ENCODE measurements at regions not wholly inside any gene's neighbourhood (a gene's known extent, or its start where the extent isn't known, plus 50 kb on each side); places are given as distances from the start of the nearest gene placed in this dataset.

DNA sequence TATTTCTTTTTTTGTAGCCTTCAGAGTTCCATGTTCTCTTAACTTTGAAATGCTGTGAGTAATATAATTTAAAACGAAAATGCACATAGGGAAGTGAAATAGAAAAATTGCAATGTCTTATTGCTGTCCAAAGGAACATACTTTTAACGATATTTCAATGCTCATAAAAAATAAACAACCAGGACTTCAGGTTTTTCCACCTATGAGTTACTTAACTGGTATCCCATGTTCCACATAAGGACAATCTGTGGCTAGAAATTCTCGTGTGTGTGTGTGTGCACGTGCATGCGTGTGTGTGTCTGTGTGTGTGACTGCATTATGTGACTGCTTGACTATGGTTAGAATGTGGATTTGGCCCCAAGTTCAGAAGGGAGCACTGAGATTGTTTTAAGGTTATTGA lies 200.8 kb upstream of the ADGRL4 start:
- Histone ChIP-seq H3K4me1 (ENCODE audit: low read length) (peaks cover 9% of the 10 kb centered on the region), H3K9ac (ENCODE audit: low read length) (no peak overlapping the region), H3K9me3 (replicated peaks; ENCODE audit: insufficient read depth, low read length) (no peaks in the 10 kb centered on the region), H3K36me3 (replicated peaks; ENCODE audit: insufficient read depth, low read length) (no peaks in the 10 kb centered on the region), H3F3A (ENCODE audit: insufficient read depth, low read length) (no peaks in the 10 kb centered on the region), H4K20me1 (ENCODE audit: insufficient read depth, low read length) (no peaks in the 10 kb centered on the region), H3K79me2 (ENCODE audit: low read length) (no peaks in the 10 kb centered on the region), H3K4me3 (ENCODE audit: low read length) (no peak overlapping the region), H3K4me2 (ENCODE audit: low read depth, low read length) (no peak overlapping the region), H3K9me2 (replicated peaks; ENCODE audit: insufficient read depth, low read length) (no peaks in the 10 kb centered on the region), H2AFZ (ENCODE audit: low read length) (no peak overlapping the region), H3K27ac (ENCODE audit: low read length) (no peak overlapping the region), H3K27me3 (replicated peaks; ENCODE audit: insufficient read depth, low read length) (no peaks in the 10 kb centered on the region)
- TF ChIP-seq EZH2 (optimal IDR thresholded peaks at IDR 0.05; ENCODE audit: low read depth, low read length), result no peak
- no peak for TF ChIP-seq EZH2phosphoT487 (IDR thresholded peaks at IDR 0.05; ENCODE audit: low read length)
- TF ChIP-seq, protein P1, sequence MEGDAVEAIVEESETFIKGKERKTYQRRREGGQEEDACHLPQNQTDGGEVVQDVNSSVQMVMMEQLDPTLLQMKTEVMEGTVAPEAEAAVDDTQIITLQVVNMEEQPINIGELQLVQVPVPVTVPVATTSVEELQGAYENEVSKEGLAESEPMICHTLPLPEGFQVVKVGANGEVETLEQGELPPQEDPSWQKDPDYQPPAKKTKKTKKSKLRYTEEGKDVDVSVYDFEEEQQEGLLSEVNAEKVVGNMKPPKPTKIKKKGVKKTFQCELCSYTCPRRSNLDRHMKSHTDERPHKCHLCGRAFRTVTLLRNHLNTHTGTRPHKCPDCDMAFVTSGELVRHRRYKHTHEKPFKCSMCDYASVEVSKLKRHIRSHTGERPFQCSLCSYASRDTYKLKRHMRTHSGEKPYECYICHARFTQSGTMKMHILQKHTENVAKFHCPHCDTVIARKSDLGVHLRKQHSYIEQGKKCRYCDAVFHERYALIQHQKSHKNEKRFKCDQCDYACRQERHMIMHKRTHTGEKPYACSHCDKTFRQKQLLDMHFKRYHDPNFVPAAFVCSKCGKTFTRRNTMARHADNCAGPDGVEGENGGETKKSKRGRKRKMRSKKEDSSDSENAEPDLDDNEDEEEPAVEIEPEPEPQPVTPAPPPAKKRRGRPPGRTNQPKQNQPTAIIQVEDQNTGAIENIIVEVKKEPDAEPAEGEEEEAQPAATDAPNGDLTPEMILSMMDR (IDR thresholded peaks at IDR 0.05; ENCODE audit: low read length), result no peak
- DNase-seq, result no peak

DNA sequence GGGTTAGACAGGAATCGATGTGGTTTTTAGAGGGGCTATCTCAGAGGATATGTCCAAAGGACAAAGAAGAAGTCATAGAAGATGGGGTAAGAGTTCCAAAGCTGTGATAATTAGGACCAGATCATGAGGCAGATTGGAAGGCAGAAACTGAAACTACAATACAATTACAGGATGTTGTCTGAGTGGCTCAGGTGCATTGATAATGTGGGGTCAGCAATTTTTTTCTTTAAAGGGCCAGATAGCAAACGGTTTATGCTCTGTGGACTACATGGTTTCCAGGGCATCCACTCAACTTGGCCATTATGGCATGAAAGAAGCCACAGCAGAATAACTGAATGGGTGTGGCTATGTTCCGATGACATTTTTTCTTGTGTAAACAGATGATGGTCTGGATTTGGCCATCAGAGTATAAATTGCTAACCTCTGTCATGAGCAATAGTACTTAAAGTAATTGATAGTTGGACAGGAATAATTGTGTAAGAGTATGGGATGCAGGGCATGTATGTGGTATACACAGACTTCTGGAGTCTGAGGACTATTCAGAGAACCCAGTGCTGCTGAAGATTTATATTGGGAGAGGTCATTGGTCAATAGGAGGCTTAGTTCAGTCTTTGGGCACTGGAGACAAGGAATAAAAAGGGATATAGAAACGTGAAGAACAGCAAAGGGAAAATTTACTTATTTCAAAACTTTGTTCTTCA lies 198.4 kb upstream of the ADGRL4 start:
- Histone ChIP-seq H3F3A (ENCODE audit: insufficient read depth, low read length) (no peaks in the 10 kb centered on the region), H3K9me2 (replicated peaks; ENCODE audit: insufficient read depth, low read length) (no peaks in the 10 kb centered on the region), H3K27ac (ENCODE audit: low read length) (peak overlapping the region; percentile 45; the same call in 1 of the 2 replicates), H3K4me1 (ENCODE audit: low read length) (peaks cover 9% of the 10 kb centered on the region), H3K4me3 (ENCODE audit: low read length) (no peak overlapping the region), H4K20me1 (ENCODE audit: insufficient read depth, low read length) (no peaks in the 10 kb centered on the region), H3K27me3 (replicated peaks; ENCODE audit: insufficient read depth, low read length) (no peaks in the 10 kb centered on the region), H3K36me3 (replicated peaks; ENCODE audit: insufficient read depth, low read length) (no peaks in the 10 kb centered on the region), H3K9ac (ENCODE audit: low read length) (no peak overlapping the region), H2AFZ (ENCODE audit: low read length) (peak overlapping the region; percentile 50; the same call in 1 of the 2 replicates), H3K9me3 (replicated peaks; ENCODE audit: insufficient read depth, low read length) (no peaks in the 10 kb centered on the region), H3K79me2 (ENCODE audit: low read length) (no peaks in the 10 kb centered on the region), H3K4me2 (ENCODE audit: low read depth, low read length) (peak overlapping the region; percentile 24)
- no peak for TF ChIP-seq EZH2 (optimal IDR thresholded peaks at IDR 0.05; ENCODE audit: low read depth, low read length)
- no peak for TF ChIP-seq EZH2phosphoT487 (IDR thresholded peaks at IDR 0.05; ENCODE audit: low read length)
- TF ChIP-seq, protein P1 (IDR thresholded peaks at IDR 0.05; ENCODE audit: low read length), result no peak
- peak; percentile 83 for DNase-seq

DNA sequence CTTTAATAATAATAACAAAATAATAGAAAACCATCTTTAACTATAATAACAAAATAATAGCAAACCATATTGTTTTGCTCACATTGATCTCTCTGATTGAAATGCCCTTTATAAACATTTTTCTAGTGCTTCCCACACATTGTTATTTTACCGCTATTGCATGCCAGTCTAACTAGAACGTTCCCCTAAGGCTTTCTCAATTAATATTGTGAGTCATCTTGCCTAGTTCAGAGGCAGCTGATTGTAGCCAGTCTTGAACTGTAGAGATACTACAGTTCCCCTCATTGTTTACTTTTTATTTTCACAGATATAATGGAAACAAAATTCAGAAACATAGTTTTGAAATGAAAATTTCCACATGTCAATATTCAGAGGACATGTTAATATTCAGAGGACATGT lies 192.3 kb upstream of the ADGRL4 start:
- Histone ChIP-seq H3K27me3 (replicated peaks; ENCODE audit: insufficient read depth, low read length) (no peaks in the 10 kb centered on the region), H3K9me3 (replicated peaks; ENCODE audit: insufficient read depth, low read length) (no peaks in the 10 kb centered on the region), H3K27ac (ENCODE audit: low read length) (no peak overlapping the region)

More for the DNA sequence above, 192.3 kb upstream of the ADGRL4 start:
- no peaks in the 10 kb centered on the region for H3F3A ChIP-seq (ENCODE audit: insufficient read depth, low read length)
- no peak overlapping the region for H3K4me2 ChIP-seq (ENCODE audit: low read depth, low read length)
- H3K36me3 ChIP-seq (replicated peaks; ENCODE audit: insufficient read depth, low read length), result no peaks in the 10 kb centered on the region
- TF ChIP-seq EZH2phosphoT487 (IDR thresholded peaks at IDR 0.05; ENCODE audit: low read length), result no peak
- no peak for TF ChIP-seq EZH2 (optimal IDR thresholded peaks at IDR 0.05; ENCODE audit: low read depth, low read length)
- TF ChIP-seq, protein P1 (IDR thresholded peaks at IDR 0.05; ENCODE audit: low read length), result no peak
- H3K9ac ChIP-seq (ENCODE audit: low read length), result no peak overlapping the region
- H3K79me2 ChIP-seq (ENCODE audit: low read length), result no peaks in the 10 kb centered on the region
- no peak overlapping the region for H2AFZ ChIP-seq (ENCODE audit: low read length)
- H4K20me1 ChIP-seq (ENCODE audit: insufficient read depth, low read length), result no peaks in the 10 kb centered on the region
- H3K9me2 ChIP-seq (replicated peaks; ENCODE audit: insufficient read depth, low read length), result no peaks in the 10 kb centered on the region
- H3K4me1 ChIP-seq (ENCODE audit: low read length), result no peaks in the 10 kb centered on the region
- DNase-seq, result no peak
- no peak overlapping the region for H3K4me3 ChIP-seq (ENCODE audit: low read length)

Data from MM.1S (cell line).